ENCODE measurements at regions not wholly inside any gene's neighbourhood (a gene's known extent, or its start where the extent isn't known, plus 50 kb on each side); places are given as distances from the start of the nearest gene placed in this dataset.

DNA sequence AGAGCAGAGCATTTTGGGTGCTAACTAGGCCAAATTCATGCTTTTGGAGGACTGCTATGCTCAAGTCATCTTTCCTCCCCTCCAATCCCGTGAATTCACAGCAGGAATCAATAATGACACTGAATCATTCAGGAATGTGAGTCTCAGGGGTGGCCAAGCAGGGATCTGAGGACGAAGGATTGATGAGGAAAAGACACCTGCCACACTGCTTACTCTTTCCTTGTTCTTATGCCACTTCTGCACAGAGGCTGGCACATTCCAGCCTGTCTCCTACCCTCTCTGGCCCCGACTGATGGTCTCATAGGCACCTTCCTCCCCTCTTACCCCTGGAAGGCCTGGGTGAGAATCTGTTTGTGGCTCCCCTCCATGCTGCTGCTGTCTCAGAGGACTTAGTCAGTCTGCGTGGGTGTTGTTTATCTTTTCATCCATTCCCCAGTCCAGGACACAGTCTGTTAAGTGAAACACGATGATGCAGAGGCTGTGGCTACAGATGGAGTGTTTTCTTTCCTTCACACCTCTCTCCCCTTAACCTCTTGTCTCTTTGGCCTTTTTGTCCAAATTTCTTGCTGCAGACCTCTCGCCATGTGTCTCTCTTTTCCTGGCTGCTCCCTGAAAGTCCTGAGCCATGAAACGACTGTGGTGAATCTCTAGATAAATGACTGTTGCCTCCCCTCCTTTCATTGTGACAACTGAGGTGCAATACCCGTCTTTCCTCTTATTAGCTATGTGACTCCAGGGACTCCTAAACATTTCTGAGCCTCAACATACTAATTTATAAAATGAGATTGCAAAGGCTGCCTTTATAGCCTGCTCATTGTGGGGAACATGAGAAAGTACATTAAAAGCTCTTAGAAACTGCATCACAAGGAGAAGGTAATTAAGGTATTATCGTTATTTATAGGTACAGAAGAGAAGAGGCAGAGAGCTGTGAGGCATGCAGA lies 86.9 kb downstream of the RDH14 start:
- CTCF ChIA-PET = interaction anchor here (0.6 kb wide), 1 partner anchor 19 kb away, joined by 3 read pairs; no protein-coding TSS in a partner anchor
- no CpG with 5 or more reads among the region's 9 CpGs for WGBS, 2 experiments (ENCODE audit: extremely low coverage in 2 of 2, insufficient read length in 1 of 2)
- no peak for TF ChIP-seq MAZ (IDR thresholded peaks at IDR 0.05; ENCODE audit: borderline replicate concordance, low read depth, low read length)
- no peak for TF ChIP-seq RFX5 (IDR thresholded peaks at IDR 0.05; ENCODE audit: low read depth, low read length)
- TF ChIP-seq BHLHE40 (IDR thresholded peaks at IDR 0.05; ENCODE audit: low read depth, low read length) = peak; percentile 65
- TF ChIP-seq CHD1 (IDR thresholded peaks at IDR 0.05; ENCODE audit: low read depth, low read length) = no peak
- TF ChIP-seq RCOR1 (IDR thresholded peaks at IDR 0.05; ENCODE audit: insufficient replicate concordance, low read length) = peak; percentile 79
- no peak for TF ChIP-seq POLR2A (IDR thresholded peaks at IDR 0.05; ENCODE audit: low read depth, low read length)
- TF ChIP-seq, protein P1, sequence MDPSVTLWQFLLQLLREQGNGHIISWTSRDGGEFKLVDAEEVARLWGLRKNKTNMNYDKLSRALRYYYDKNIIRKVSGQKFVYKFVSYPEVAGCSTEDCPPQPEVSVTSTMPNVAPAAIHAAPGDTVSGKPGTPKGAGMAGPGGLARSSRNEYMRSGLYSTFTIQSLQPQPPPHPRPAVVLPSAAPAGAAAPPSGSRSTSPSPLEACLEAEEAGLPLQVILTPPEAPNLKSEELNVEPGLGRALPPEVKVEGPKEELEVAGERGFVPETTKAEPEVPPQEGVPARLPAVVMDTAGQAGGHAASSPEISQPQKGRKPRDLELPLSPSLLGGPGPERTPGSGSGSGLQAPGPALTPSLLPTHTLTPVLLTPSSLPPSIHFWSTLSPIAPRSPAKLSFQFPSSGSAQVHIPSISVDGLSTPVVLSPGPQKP (IDR thresholded peaks at IDR 0.05; ENCODE audit: borderline replicate concordance, low read depth, low read length) = no peak
- TF ChIP-seq, protein P2, sequence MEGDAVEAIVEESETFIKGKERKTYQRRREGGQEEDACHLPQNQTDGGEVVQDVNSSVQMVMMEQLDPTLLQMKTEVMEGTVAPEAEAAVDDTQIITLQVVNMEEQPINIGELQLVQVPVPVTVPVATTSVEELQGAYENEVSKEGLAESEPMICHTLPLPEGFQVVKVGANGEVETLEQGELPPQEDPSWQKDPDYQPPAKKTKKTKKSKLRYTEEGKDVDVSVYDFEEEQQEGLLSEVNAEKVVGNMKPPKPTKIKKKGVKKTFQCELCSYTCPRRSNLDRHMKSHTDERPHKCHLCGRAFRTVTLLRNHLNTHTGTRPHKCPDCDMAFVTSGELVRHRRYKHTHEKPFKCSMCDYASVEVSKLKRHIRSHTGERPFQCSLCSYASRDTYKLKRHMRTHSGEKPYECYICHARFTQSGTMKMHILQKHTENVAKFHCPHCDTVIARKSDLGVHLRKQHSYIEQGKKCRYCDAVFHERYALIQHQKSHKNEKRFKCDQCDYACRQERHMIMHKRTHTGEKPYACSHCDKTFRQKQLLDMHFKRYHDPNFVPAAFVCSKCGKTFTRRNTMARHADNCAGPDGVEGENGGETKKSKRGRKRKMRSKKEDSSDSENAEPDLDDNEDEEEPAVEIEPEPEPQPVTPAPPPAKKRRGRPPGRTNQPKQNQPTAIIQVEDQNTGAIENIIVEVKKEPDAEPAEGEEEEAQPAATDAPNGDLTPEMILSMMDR (conservative IDR thresholded peaks at IDR 0.05; ENCODE audit: low read depth, low read length) = no peak
- TF ChIP-seq MAFK (IDR thresholded peaks at IDR 0.05; ENCODE audit: low read depth, low read length) = no peak
- TF ChIP-seq CEBPB (IDR thresholded peaks at IDR 0.05; ENCODE audit: low read depth, low read length) = peak; percentile 1; the same call in 1 of the 2 replicates
- no peak for TF ChIP-seq RAD21 (IDR thresholded peaks at IDR 0.05; ENCODE audit: low read length)
- peak; percentile 92 for TF ChIP-seq FOS (IDR thresholded peaks at IDR 0.05; ENCODE audit: low read depth, low read length)
- no peak for TF ChIP-seq MXI1 (IDR thresholded peaks at IDR 0.05; ENCODE audit: borderline replicate concordance, low read depth, low read length)
- TF ChIP-seq, protein P3, sequence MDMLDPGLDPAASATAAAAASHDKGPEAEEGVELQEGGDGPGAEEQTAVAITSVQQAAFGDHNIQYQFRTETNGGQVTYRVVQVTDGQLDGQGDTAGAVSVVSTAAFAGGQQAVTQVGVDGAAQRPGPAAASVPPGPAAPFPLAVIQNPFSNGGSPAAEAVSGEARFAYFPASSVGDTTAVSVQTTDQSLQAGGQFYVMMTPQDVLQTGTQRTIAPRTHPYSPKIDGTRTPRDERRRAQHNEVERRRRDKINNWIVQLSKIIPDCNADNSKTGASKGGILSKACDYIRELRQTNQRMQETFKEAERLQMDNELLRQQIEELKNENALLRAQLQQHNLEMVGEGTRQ (IDR thresholded peaks at IDR 0.05; ENCODE audit: low read depth, low read length) = no peak

More for the DNA sequence above, 86.9 kb downstream of the RDH14 start:
- Histone ChIP-seq H4K20me1 (ENCODE audit: insufficient read depth, low read length) (no peaks in the 10 kb centered on the region), H4K8ac (ENCODE audit: low read depth in 2 of 2, low read length in 2 of 2) (peak overlapping the region; percentile 46 to 71; a peak in 2 of 4 replicates), H3K9me3 (ENCODE audit: control insufficient read depth, insufficient read depth, low read length) (no peaks in the 10 kb centered on the region), H3K4me3 (ENCODE audit: insufficient read depth, low read depth, low read length) (no peak overlapping the region), H3K23ac (ENCODE audit: low read depth, low read length) (peak overlapping the region; percentile 39; the same call in 1 of the 2 replicates), H3K9me1 (ENCODE audit: insufficient read depth, low read length) (peaks cover 10% of the 10 kb centered on the region), H3K36me3 (ENCODE audit: control insufficient read depth, insufficient read depth, low read length) (no peaks in the 10 kb centered on the region), H3K14ac (replicated peaks; ENCODE audit: low read depth, low read length) (peak overlapping the region; percentile 43), H2BK120ac (ENCODE audit: low read depth, low read length) (peak overlapping the region; percentile 87), H3K18ac (ENCODE audit: low read depth, low read length) (peak overlapping the region; percentile 84), H3K27me3 (ENCODE audit: control insufficient read depth, insufficient read depth, low read length) (no peaks in the 10 kb centered on the region), H2AFZ (replicated peaks; ENCODE audit: low read length, poor library complexity) (peak overlapping the region; percentile 86), H3K56ac (ENCODE audit: extremely low read depth, insufficient read depth, low read length) (peak overlapping the region; percentile 13; the same call in 1 of the 2 replicates), H2BK5ac (ENCODE audit: low read depth, low read length, poor library complexity, severe bottlenecking) (peak overlapping the region; percentile 59), H2AK5ac (ENCODE audit: low read depth, low read length) (peak overlapping the region; percentile 36; the same call in 1 of the 2 replicates), H3K4me1 (ENCODE audit: control insufficient read depth, insufficient read depth, low read length) (peaks cover 17% of the 10 kb centered on the region), H4K5ac (ENCODE audit: low read depth, low read length) (peak overlapping the region; percentile 80; the same call in 1 of the 2 replicates), H3K79me1 (ENCODE audit: low read depth in 1 of 2, low read length in 2 of 2) (no peaks in the 10 kb centered on the region), H3K9ac (ENCODE audit: low read depth, low read length) (no peak overlapping the region), H2AK9ac (replicated peaks; ENCODE audit: low read depth, low read length, poor library complexity) (no peak overlapping the region), H2BK20ac (ENCODE audit: low read depth, low read length) (peak overlapping the region; percentile 73), H3K4ac (ENCODE audit: low read depth, low read length) (peak overlapping the region; percentile 76), H4K91ac (ENCODE audit: insufficient read depth, low read depth, low read length) (peak overlapping the region; percentile 46), H3K27ac (ENCODE audit: insufficient read depth, low read length) (peak overlapping the region; percentile 59), H2BK15ac (ENCODE audit: low read depth, low read length) (peak overlapping the region; percentile 45; the same call in 2 of the 3 replicates), H3K4me2 (ENCODE audit: low read depth, low read length) (peak overlapping the region; percentile 47)
- intact Hi-C loops (cut with micrococcal nuclease) (no loop called here), in situ Hi-C loops (cut with MboI; ENCODE audit: low sequenced_read_pairs) (no loop called here), dilution Hi-C loops (cut with HindIII; ENCODE audit: low sequenced_read_pairs, unreplicated experiment) (no loop called here)
- ATAC-seq (ENCODE audit: low read depth) (peak; percentile 94), DNase-seq (peak; percentile 96)
- POLR2A ChIA-PET (ENCODE audit: unreplicated experiment) = no interaction called here
- no TSS peak for BruUV-seq (replicated peaks)

Data from IMR-90 (cell line).